AG09319 (cell line): ENCODE measurements at regions not wholly inside any gene's neighbourhood (a gene's known extent, or its start where the extent isn't known, plus 50 kb on each side); places are given as distances from the start of the nearest gene placed in this dataset.

Source experiments
- DNase-seq: peaks from one replicate; pipeline ENCODE4 v3.0.0-alpha.2; 2010; ENCODE audit warnings: low read depth; ENCODE audit errors: extremely low read depth
- CTCF ChIP-seq: IDR thresholded peaks from 2 replicates; pipeline ENCODE4 v1.5.1; 2011; ENCODE audit warnings: low read depth, mild to moderate bottlenecking, inconsistent platforms, low read length, moderate library complexity

- TF ChIP-seq CTCF = no peak
- DNase-seq = no peak
These were observed 529.8 kb upstream of the NBEA start for GRCh38 chr13:34412295-34412694.

- no peak for DNase-seq
- no peak for TF ChIP-seq CTCF
These were observed 529.2 kb upstream of the NBEA start for GRCh38 chr13:34412817-34413375.

- DNase-seq = no peak
- TF ChIP-seq CTCF = no peak
These were observed 528.4 kb upstream of the NBEA start for GRCh38 chr13:34413538-34414210.

- no peak for DNase-seq
- no peak for TF ChIP-seq CTCF
These were observed 527.5 kb upstream of the NBEA start for GRCh38 chr13:34414616-34415015.

GRCh38 chr13:34416971-34417380, 525.1 kb upstream of the NBEA start:
- TF ChIP-seq CTCF = no peak
- peak; percentile 7 for DNase-seq

- no peak for TF ChIP-seq CTCF
- DNase-seq = no peak
These were observed 524.2 kb upstream of the NBEA start for GRCh38 chr13:34417896-34418295.

GRCh38 chr13:34419025-34419424, 523.0 kb upstream of the NBEA start:
- no peak for DNase-seq
- no peak for TF ChIP-seq CTCF
